ENCODE measurements at regions not wholly inside any gene's neighbourhood (a gene's known extent, or its start where the extent isn't known, plus 50 kb on each side); places are given as distances from the start of the nearest gene placed in this dataset.

- TF ChIP-seq FOXA1 (IDR thresholded peaks at IDR 0.05; ENCODE audit: borderline replicate concordance) (no peak), GABPA (tag; conservative IDR thresholded peaks at IDR 0.05; ENCODE audit: low read depth) (no peak), POLR2AphosphoS5 (IDR thresholded peaks at IDR 0.05; ENCODE audit: control insufficient read depth, insufficient read depth, low read depth, low read length) (no peak), ILK (tag; IDR thresholded peaks at IDR 0.05; ENCODE audit: borderline replicate concordance, low read depth) (no peak), RBFOX2 (IDR thresholded peaks at IDR 0.05; ENCODE audit: low read depth, low read length) (no peak), RFX5 (IDR thresholded peaks at IDR 0.05; ENCODE audit: low read depth, low read length) (no peak), BMI1 (IDR thresholded peaks at IDR 0.05; ENCODE audit: low read length) (no peak), IFI16 (CRISPR knock-in tag; IDR thresholded peaks at IDR 0.05) (no peak)
- TF ChIP-seq, protein P1, sequence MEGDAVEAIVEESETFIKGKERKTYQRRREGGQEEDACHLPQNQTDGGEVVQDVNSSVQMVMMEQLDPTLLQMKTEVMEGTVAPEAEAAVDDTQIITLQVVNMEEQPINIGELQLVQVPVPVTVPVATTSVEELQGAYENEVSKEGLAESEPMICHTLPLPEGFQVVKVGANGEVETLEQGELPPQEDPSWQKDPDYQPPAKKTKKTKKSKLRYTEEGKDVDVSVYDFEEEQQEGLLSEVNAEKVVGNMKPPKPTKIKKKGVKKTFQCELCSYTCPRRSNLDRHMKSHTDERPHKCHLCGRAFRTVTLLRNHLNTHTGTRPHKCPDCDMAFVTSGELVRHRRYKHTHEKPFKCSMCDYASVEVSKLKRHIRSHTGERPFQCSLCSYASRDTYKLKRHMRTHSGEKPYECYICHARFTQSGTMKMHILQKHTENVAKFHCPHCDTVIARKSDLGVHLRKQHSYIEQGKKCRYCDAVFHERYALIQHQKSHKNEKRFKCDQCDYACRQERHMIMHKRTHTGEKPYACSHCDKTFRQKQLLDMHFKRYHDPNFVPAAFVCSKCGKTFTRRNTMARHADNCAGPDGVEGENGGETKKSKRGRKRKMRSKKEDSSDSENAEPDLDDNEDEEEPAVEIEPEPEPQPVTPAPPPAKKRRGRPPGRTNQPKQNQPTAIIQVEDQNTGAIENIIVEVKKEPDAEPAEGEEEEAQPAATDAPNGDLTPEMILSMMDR (IDR thresholded peaks at IDR 0.05 in 2 of 3, conservative IDR thresholded peaks at IDR 0.05 in 1 of 3; ENCODE audit: insufficient read depth in 2 of 3, low read depth in 1 of 3, low read length in 3 of 3): no peak
Measured at GRCh38 chr5:56487528-56488115, 254.5 kb upstream of the ANKRD55 start.

All from K562 (cell line).